H54 (cell line): ENCODE measurements at regions not wholly inside any gene's neighbourhood (a gene's known extent, or its start where the extent isn't known, plus 50 kb on each side); places are given as distances from the start of the nearest gene placed in this dataset.

Source experiments
- DNase-seq: peaks from one replicate; pipeline ENCODE4 v3.0.0; 2011; ENCODE audit warnings: low spot score, mixed read lengths; ENCODE audit not compliant: insufficient read length
- FAIRE-seq: peaks from 3 replicates; lab custom pipeline; 2011; peaks lifted over from hg19 to GRCh38; lab: Jason Lieb, UNC
- POLR2A ChIP-seq: IDR thresholded peaks from 2 replicates; pipeline ENCODE4 v1.6.1; 2011; ENCODE audit warnings: low read depth, mild to moderate bottlenecking, low read length

- FAIRE-seq (no peak), DNase-seq (no peak)
- TF ChIP-seq POLR2A = no peak
Measured at GRCh38 chr18:22838639-22839277, 94.4 kb upstream of the RBBP8 start.

- no peak for DNase-seq
- TF ChIP-seq POLR2A = no peak
- no peak for FAIRE-seq
Measured at GRCh38 chr18:22839340-22839821, 93.7 kb upstream of the RBBP8 start.

- FAIRE-seq (no peak), DNase-seq (no peak)
- no peak for TF ChIP-seq POLR2A
Measured at GRCh38 chr18:22840606-22841144, 92.5 kb upstream of the RBBP8 start.

- FAIRE-seq (no peak), DNase-seq (no peak)
- TF ChIP-seq POLR2A = no peak
Measured at GRCh38 chr18:22841840-22842239, 91.3 kb upstream of the RBBP8 start.

GRCh38 chr18:22844190-22844589 is 88.9 kb upstream of the RBBP8 start:
- FAIRE-seq (peak; percentile 23), DNase-seq (no peak)
- TF ChIP-seq POLR2A = no peak

GRCh38 chr18:22844628-22845027 is 88.5 kb upstream of the RBBP8 start:
- TF ChIP-seq POLR2A = no peak
- FAIRE-seq = no peak
- no peak for DNase-seq

- FAIRE-seq (peak; percentile 6), DNase-seq (no peak)
- TF ChIP-seq POLR2A = no peak
Measured at GRCh38 chr18:22846088-22846683, 86.9 kb upstream of the RBBP8 start.

- no peak for FAIRE-seq
- DNase-seq = no peak
- no peak for TF ChIP-seq POLR2A
Measured at GRCh38 chr18:22846697-22847096, 86.4 kb upstream of the RBBP8 start.

- no peak for FAIRE-seq
Measured at GRCh38 chr18:22847392-22847791, 85.7 kb upstream of the RBBP8 start.

GRCh38 chr18:22847867-22848451 is 85.2 kb upstream of the RBBP8 start:
- FAIRE-seq (no peak), DNase-seq (no peak)
- no peak for TF ChIP-seq POLR2A

More at GRCh38 chr18:22847392-22847791, 85.7 kb upstream of the RBBP8 start:
- DNase-seq = no peak
- TF ChIP-seq POLR2A = no peak

GRCh38 chr18:22848615-22849014 is 84.5 kb upstream of the RBBP8 start:
- DNase-seq (no peak), FAIRE-seq (no peak)
- TF ChIP-seq POLR2A = no peak

GRCh38 chr18:22856870-22857269 is 76.3 kb upstream of the RBBP8 start:
- DNase-seq = no peak
- FAIRE-seq = no peak
- no peak for TF ChIP-seq POLR2A

- TF ChIP-seq POLR2A = no peak
- no peak for FAIRE-seq
- DNase-seq = no peak
Measured at GRCh38 chr18:22858121-22858520, 75.0 kb upstream of the RBBP8 start.

GRCh38 chr18:22860807-22861206 is 72.3 kb upstream of the RBBP8 start:
- FAIRE-seq = no peak
- no peak for DNase-seq
- no peak for TF ChIP-seq POLR2A
